ENCODE measurements at regions not wholly inside any gene's neighbourhood (a gene's known extent, or its start where the extent isn't known, plus 50 kb on each side); places are given as distances from the start of the nearest gene placed in this dataset.

GRCh38 chr5:132130918-132131715 lies 57.5 kb downstream of the CSF2 start:
- TF ChIP-seq CTCF (CRISPR knock-in tag; IDR thresholded peaks at IDR 0.05) (no peak), ETS1 (CRISPR knock-in tag; IDR thresholded peaks at IDR 0.05) (no peak), MXD1 (CRISPR knock-in tag; IDR thresholded peaks at IDR 0.05) (no peak), DNMT1 (CRISPR knock-in tag; IDR thresholded peaks at IDR 0.05) (no peak), SMAD3 (CRISPR knock-in tag; IDR thresholded peaks at IDR 0.05) (no peak), FOSL1 (CRISPR knock-in tag; IDR thresholded peaks at IDR 0.05; ENCODE audit: borderline replicate concordance) (no peak), SIN3A (IDR thresholded peaks at IDR 0.05; ENCODE audit: borderline replicate concordance, low read depth, low read length) (no peak), SYNCRIP (IDR thresholded peaks at IDR 0.05; ENCODE audit: insufficient read depth, low read depth, low read length) (no peak), ZFP36L2 (CRISPR knock-in tag; IDR thresholded peaks at IDR 0.05) (no peak), ZKSCAN8 (CRISPR knock-in tag; IDR thresholded peaks at IDR 0.05; ENCODE audit: borderline replicate concordance) (no peak), SP5 (CRISPR knock-in tag; IDR thresholded peaks at IDR 0.05; ENCODE audit: borderline replicate concordance, low read depth) (no peak)
